GM23338 (cell line): ENCODE measurements at regions not wholly inside any gene's neighbourhood (a gene's known extent, or its start where the extent isn't known, plus 50 kb on each side); places are given as distances from the start of the nearest gene placed in this dataset.

Experiments
- ATAC-seq: fragments of 200-7000 bp; cut with Tn5 transposase; 3 replicates; pipeline ENCODE4 v1.9.1; 2020
- DNase-seq: peaks from one replicate; pipeline ENCODE4 v3.0.0-alpha.2; 2015; ENCODE audit warnings: low spot score
- H2AFZ ChIP-seq: fragments of 200-600 bp; sonication (generic); 2 replicates; pipeline ENCODE4 v1.8.0; 2016; ENCODE audit warnings: antibody characterized with exemption, mild to moderate bottlenecking, moderate library complexity
- H3F3A ChIP-seq: fragments of 200-600 bp; sonication (generic); replicated peaks from 2 replicates; pipeline ENCODE4 v1.8.0; 2017; ENCODE audit warnings: antibody characterized with exemption, mixed run types, low read depth
- H3K27ac ChIP-seq: fragments of 200-600 bp; sonication (generic); 2 replicates; pipeline ENCODE4 v1.6.1; 2016; ENCODE audit warnings: low read depth
- H3K27me3 ChIP-seq: fragments of 200-600 bp; sonication (generic); 2 replicates; pipeline ENCODE4 v1.8.0; 2016; ENCODE audit warnings: mild to moderate bottlenecking, mixed run types, moderate library complexity; ENCODE audit not compliant: insufficient read depth
- H3K36me3 ChIP-seq: fragments of 200-600 bp; sonication (generic); 2 replicates; pipeline ENCODE4 v1.8.0; 2016; ENCODE audit warnings: mild to moderate bottlenecking; ENCODE audit not compliant: insufficient read depth
- H3K4me1 ChIP-seq: fragments of 200-600 bp; sonication (generic); 2 replicates; pipeline ENCODE4 v1.8.0; 2016; ENCODE audit warnings: mild to moderate bottlenecking, moderate library complexity; ENCODE audit not compliant: insufficient read depth
- H3K4me2 ChIP-seq: fragments of 200-600 bp; sonication (generic); 2 replicates; pipeline ENCODE4 v1.7.1; 2017; ENCODE audit warnings: mixed run types
- H3K4me3 ChIP-seq: fragments of 200-600 bp; sonication (generic); 2 replicates; pipeline ENCODE4 v1.6.1; 2016; ENCODE audit warnings: mixed run types
- H3K79me2 ChIP-seq: fragments of 200-600 bp; sonication (generic); replicated peaks from 2 replicates; pipeline ENCODE4 v1.8.0; 2017; ENCODE audit warnings: mild to moderate bottlenecking; ENCODE audit not compliant: insufficient read depth
- H3K9me2 ChIP-seq: fragments of 200-600 bp; sonication (generic); 2 replicates; pipeline ENCODE4 v1.8.0; 2017; ENCODE audit not compliant: insufficient read depth
- H4K20me1 ChIP-seq: fragments of 200-600 bp; sonication (generic); replicated peaks from 2 replicates; pipeline ENCODE4 v1.8.0; 2017; ENCODE audit warnings: mild to moderate bottlenecking; ENCODE audit not compliant: insufficient read depth
- H3K27ac Mint-ChIP-seq: 2 replicates; pipeline ENCODE4 v1.8.0; 2020; ENCODE audit warnings: inconsistent platforms, mild to moderate bottlenecking, moderate library complexity, mixed read lengths
- H3K27me3 Mint-ChIP-seq: 3 replicates; pipeline ENCODE4 v1.8.0; 2022; ENCODE audit warnings: low read depth, mild to moderate bottlenecking, moderate library complexity, mixed read lengths, inconsistent platforms; ENCODE audit not compliant: insufficient read depth, poor library complexity
- H3K36me3 Mint-ChIP-seq: 3 replicates; pipeline ENCODE4 v1.8.0; 2021; ENCODE audit warnings: low read depth, mild to moderate bottlenecking, inconsistent platforms, moderate library complexity, mixed read lengths
- H3K4me1 Mint-ChIP-seq: 3 replicates; pipeline ENCODE4 v1.8.0; 2020; ENCODE audit warnings: mild to moderate bottlenecking, inconsistent platforms, mixed read lengths
- H3K4me3 Mint-ChIP-seq: 3 replicates; pipeline ENCODE4 v1.8.0; 2021; ENCODE audit warnings: moderate library complexity, mild to moderate bottlenecking, inconsistent platforms, mixed read lengths
- H3K9me3 Mint-ChIP-seq: 3 replicates; pipeline ENCODE4 v1.8.0; 2020; ENCODE audit warnings: moderate library complexity, mild to moderate bottlenecking, inconsistent platforms, mixed read lengths
- CTCF ChIP-seq, 2 experiments: fragments of 200-600 bp in 1 of 2; sonication (generic) in 1 of 2; conservative IDR thresholded peaks; 2 replicates each; pipeline versions ENCODE4 v1.5.1 to v1.6.1; 2016 to 2017; ENCODE audit warnings: antibody characterized with exemption in 2 of 2, low read depth in 2 of 2, mild to moderate bottlenecking in 2 of 2, moderate library complexity in 1 of 2
- EZH2 ChIP-seq: fragments of 200-600 bp; sonication (generic); IDR thresholded peaks from one replicate; pipeline ENCODE4 v1.8.0; 2017; ENCODE audit warnings: antibody characterized with exemption, mild to moderate bottlenecking, low read depth; ENCODE audit not compliant: unreplicated experiment
- EZH2phosphoT487 ChIP-seq: fragments of 200-600 bp; sonication (generic); IDR thresholded peaks from one replicate; pipeline ENCODE4 v1.8.1; 2018; ENCODE audit warnings: antibody characterized with exemption; ENCODE audit not compliant: unreplicated experiment
- JUNB ChIP-seq: IDR thresholded peaks from one replicate; pipeline ENCODE4 v1.6.1; 2016; ENCODE audit warnings: antibody characterized with exemption; ENCODE audit not compliant: unreplicated experiment
- NANOG ChIP-seq: IDR thresholded peaks from 2 replicates; pipeline ENCODE4 v1.6.1; 2016; ENCODE audit warnings: antibody characterized with exemption, borderline replicate concordance
- POLR2AphosphoS5 ChIP-seq: IDR thresholded peaks from 2 replicates; pipeline ENCODE4 v1.6.1; 2016; ENCODE audit warnings: antibody characterized with exemption, low read depth
- REST ChIP-seq: IDR thresholded peaks from one replicate; pipeline ENCODE4 v1.6.1; 2018; ENCODE audit warnings: antibody characterized with exemption; ENCODE audit not compliant: unreplicated experiment
- ZNF114 ChIP-seq: fragments of 250-450 bp; sonication (Bioruptor Pico); IDR thresholded peaks from 2 replicates; pipeline ENCODE4 v1.5.0; 2020; ENCODE audit warnings: mild to moderate bottlenecking, moderate library complexity
- ZNF331 ChIP-seq: fragments of 250-450 bp; sonication (Bioruptor Pico); IDR thresholded peaks from 2 replicates; pipeline ENCODE4 v1.5.0; 2020; ENCODE audit warnings: low read depth, mild to moderate bottlenecking, moderate library complexity
- ZNF462 ChIP-seq: fragments of 250-450 bp; sonication (Bioruptor Pico); IDR thresholded peaks from 2 replicates; pipeline ENCODE4 v1.5.0; 2020; ENCODE audit warnings: mild to moderate bottlenecking, moderate library complexity

- Histone ChIP-seq H3K9me2 (no peaks in the 10 kb centered on the region), H3K4me2 (no peak overlapping the region), H4K20me1 (no peaks in the 10 kb centered on the region), H3K27me3 (no peaks in the 10 kb centered on the region), H3F3A (no peaks in the 10 kb centered on the region), H2AFZ (no peak overlapping the region), H3K4me1 (no peaks in the 10 kb centered on the region), H3K4me3 (no peak overlapping the region), H3K27ac (no peak overlapping the region), H3K36me3 (no peaks in the 10 kb centered on the region), H3K79me2 (no peaks in the 10 kb centered on the region)
- ATAC-seq (no peak), DNase-seq (no peak)
- Mint-ChIP-seq H3K36me3 (no peaks in the 10 kb centered on the region), H3K27me3 (peaks cover 3% of the 10 kb centered on the region), H3K27ac (no peak overlapping the region), H3K4me1 (no peaks in the 10 kb centered on the region), H3K4me3 (no peak overlapping the region), H3K9me3 (no peaks in the 10 kb centered on the region)
- TF ChIP-seq ZNF331 (CRISPR knock-in tag), result no peak
- TF ChIP-seq ZNF114 (CRISPR knock-in tag), result no peak
- no peak for TF ChIP-seq CTCF (conservative IDR thresholded peaks at IDR 0.05; ENCODE audit: low read depth in 2 of 2)
- TF ChIP-seq EZH2, result no peak
Observed at GRCh38 chr14:22405201-22405600, 183.8 kb downstream of the DAD1 start.

GRCh38 chr14:22403296-22403695, 185.7 kb downstream of the DAD1 start:
- no peaks in the 10 kb centered on the region for H3K27me3 ChIP-seq
- Mint-ChIP-seq H3K4me1 (no peaks in the 10 kb centered on the region), H3K4me3 (no peak overlapping the region), H3K9me3 (no peaks in the 10 kb centered on the region), H3K27ac (no peak overlapping the region), H3K27me3 (peaks cover 3% of the 10 kb centered on the region), H3K36me3 (no peaks in the 10 kb centered on the region)
- H4K20me1 ChIP-seq, result no peaks in the 10 kb centered on the region
- H3K27ac ChIP-seq, result no peak overlapping the region
- DNase-seq (no peak), ATAC-seq (no peak)
- no peaks in the 10 kb centered on the region for H3K36me3 ChIP-seq
- no peaks in the 10 kb centered on the region for H3K9me2 ChIP-seq
- no peak overlapping the region for H3K4me3 ChIP-seq
- H3K79me2 ChIP-seq, result no peaks in the 10 kb centered on the region
- H3K4me1 ChIP-seq, result no peaks in the 10 kb centered on the region
- no peaks in the 10 kb centered on the region for H3F3A ChIP-seq
- no peak overlapping the region for H2AFZ ChIP-seq
- H3K4me2 ChIP-seq, result no peak overlapping the region
- TF ChIP-seq ZNF462 (CRISPR knock-in tag), result no peak
- no peak for TF ChIP-seq POLR2AphosphoS5
- TF ChIP-seq ZNF114 (CRISPR knock-in tag), result no peak
- no peak for TF ChIP-seq ZNF331 (CRISPR knock-in tag)
- no peak for TF ChIP-seq EZH2phosphoT487
- no peak for TF ChIP-seq NANOG
- no peak for TF ChIP-seq JUNB
- TF ChIP-seq REST, result no peak
- TF ChIP-seq EZH2, result no peak
